ENCODE measurements at regions not wholly inside any gene's neighbourhood (a gene's known extent, or its start where the extent isn't known, plus 50 kb on each side); places are given as distances from the start of the nearest gene placed in this dataset.
"Not testable (repeated sequence)": the region's sequence is repeated elsewhere in the genome, so short reads cannot be mapped to it uniquely, and the experiment has no call there.

- DNase-seq (ENCODE audit: low read depth in 2 of 2): no peak
These were observed 51.2 kb downstream of the OR13H1 start for GRCh38 chrX:131595120-131595519.

- no peak for DNase-seq (ENCODE audit: low read depth in 2 of 2)
These were observed 64.0 kb downstream of the OR13H1 start for GRCh38 chrX:131607792-131608369.

- no peak for DNase-seq (ENCODE audit: low read depth in 2 of 2)
These were observed 65.6 kb downstream of the OR13H1 start for GRCh38 chrX:131609480-131609879.

- no peak for DNase-seq (ENCODE audit: low read depth in 2 of 2)
These were observed 69.4 kb downstream of the OR13H1 start for GRCh38 chrX:131613260-131613659.

GRCh38 chrX:131614241-131614640 lies 70.4 kb downstream of the OR13H1 start:
- no peak for DNase-seq (ENCODE audit: low read depth in 2 of 2)

GRCh38 chrX:131617182-131617581 lies 73.3 kb downstream of the OR13H1 start:
- DNase-seq (ENCODE audit: low read depth in 2 of 2): no peak

GRCh38 chrX:131621650-131622049 lies 77.8 kb downstream of the OR13H1 start:
- no peak for DNase-seq (ENCODE audit: low read depth in 2 of 2)

GRCh38 chrX:131626681-131627296 lies 82.9 kb downstream of the OR13H1 start:
- no peak for DNase-seq (ENCODE audit: low read depth in 2 of 2)

- no peak for DNase-seq (ENCODE audit: low read depth in 2 of 2)
These were observed 86.7 kb downstream of the OR13H1 start for GRCh38 chrX:131630534-131630933.

GRCh38 chrX:131633285-131633917 lies 89.5 kb downstream of the OR13H1 start:
- no peak for DNase-seq (ENCODE audit: low read depth in 2 of 2)

- DNase-seq (ENCODE audit: low read depth in 2 of 2): no peak
These were observed 91.0 kb downstream of the OR13H1 start for GRCh38 chrX:131634900-131635299.

- DNase-seq (ENCODE audit: low read depth in 2 of 2): no peak
These were observed 102.2 kb downstream of the OR13H1 start for GRCh38 chrX:131646106-131646505.

- DNase-seq (ENCODE audit: low read depth in 2 of 2): no peak
These were observed 105.9 kb downstream of the OR13H1 start for GRCh38 chrX:131649741-131650140.

- no peak for DNase-seq (ENCODE audit: low read depth in 2 of 2)
These were observed 107.0 kb downstream of the OR13H1 start for GRCh38 chrX:131650637-131651410.

- DNase-seq (ENCODE audit: low read depth in 2 of 2): not testable (repeated sequence)
These were observed 119.9 kb downstream of the OR13H1 start for GRCh38 chrX:131663726-131664125.

GRCh38 chrX:131671735-131672134 lies 127.9 kb downstream of the OR13H1 start:
- no peak for DNase-seq (ENCODE audit: low read depth in 2 of 2)

- DNase-seq (ENCODE audit: low read depth in 2 of 2): no peak
These were observed 131.8 kb downstream of the OR13H1 start for GRCh38 chrX:131675596-131676194.

- peak in 1 of 2 donors; percentile 0 for DNase-seq (ENCODE audit: low read depth in 2 of 2)
These were observed 134.1 kb downstream of the OR13H1 start for GRCh38 chrX:131677655-131678628.

GRCh38 chrX:131682735-131683134 lies 138.9 kb downstream of the OR13H1 start:
- DNase-seq (ENCODE audit: low read depth in 2 of 2): not testable (repeated sequence)

- DNase-seq (ENCODE audit: low read depth in 2 of 2): no peak
These were observed 149.5 kb downstream of the OR13H1 start for GRCh38 chrX:131693359-131693758.

- DNase-seq (ENCODE audit: low read depth in 2 of 2): not testable (repeated sequence)
These were observed 153.1 kb downstream of the OR13H1 start for GRCh38 chrX:131696989-131697388.
